GM19452 (cell line): ENCODE measurements at regions not wholly inside any gene's neighbourhood (a gene's known extent, or its start where the extent isn't known, plus 50 kb on each side); places are given as distances from the start of the nearest gene placed in this dataset.

Source experiments
- ATAC-seq: cut with Tn5 transposase; IDR thresholded peaks from one replicate; pipeline ENCODE4 v1.9.1; 2021; ENCODE audit not compliant: unreplicated experiment

- no peak for ATAC-seq
These were observed 52.1 kb downstream of the MPP7 start for GRCh38 chr10:28250782-28251181.

GRCh38 chr10:28250358-28250757 is 52.5 kb downstream of the MPP7 start:
- ATAC-seq: no peak

GRCh38 chr10:28249512-28249911 is 53.4 kb downstream of the MPP7 start:
- ATAC-seq: no peak

- ATAC-seq: no peak
These were observed 54.8 kb downstream of the MPP7 start for GRCh38 chr10:28248092-28248491.

- ATAC-seq: no peak
These were observed 56.8 kb downstream of the MPP7 start for GRCh38 chr10:28246023-28246422.

- ATAC-seq: no peak
These were observed 58.9 kb downstream of the MPP7 start for GRCh38 chr10:28243923-28244322.

GRCh38 chr10:28242555-28243204 is 60.2 kb downstream of the MPP7 start:
- ATAC-seq: no peak

- peak; percentile 70 for ATAC-seq
These were observed 61.0 kb downstream of the MPP7 start for GRCh38 chr10:28241741-28242399.

- no peak for ATAC-seq
These were observed 62.5 kb downstream of the MPP7 start for GRCh38 chr10:28240400-28240799.

- no peak for ATAC-seq
These were observed 66.3 kb downstream of the MPP7 start for GRCh38 chr10:28236591-28236990.

GRCh38 chr10:28220811-28221210 is 82.1 kb downstream of the MPP7 start:
- no peak for ATAC-seq

GRCh38 chr10:28219251-28219650 is 83.6 kb downstream of the MPP7 start:
- no peak for ATAC-seq

GRCh38 chr10:28217848-28218247 is 85.0 kb downstream of the MPP7 start:
- ATAC-seq: no peak

- no peak for ATAC-seq
These were observed 86.9 kb downstream of the MPP7 start for GRCh38 chr10:28215930-28216329.

GRCh38 chr10:28214219-28214618 is 88.6 kb downstream of the MPP7 start:
- no peak for ATAC-seq

- ATAC-seq: no peak
These were observed 91.1 kb downstream of the MPP7 start for GRCh38 chr10:28211759-28212158.

GRCh38 chr10:28207799-28208198 is 95.1 kb downstream of the MPP7 start:
- ATAC-seq: no peak

GRCh38 chr10:28202941-28203352 is 99.9 kb downstream of the MPP7 start:
- no peak for ATAC-seq

- ATAC-seq: no peak
These were observed 101.2 kb downstream of the MPP7 start for GRCh38 chr10:28201410-28202400.

- no peak for ATAC-seq
These were observed 102.1 kb downstream of the MPP7 start for GRCh38 chr10:28200775-28201174.

- ATAC-seq: no peak
These were observed 102.9 kb downstream of the MPP7 start for GRCh38 chr10:28199941-28200340.

- no peak for ATAC-seq
These were observed 112.7 kb downstream of the MPP7 start for GRCh38 chr10:28190196-28190595.
